H1 (cell line): ENCODE measurements at regions not wholly inside any gene's neighbourhood (a gene's known extent, or its start where the extent isn't known, plus 50 kb on each side); places are given as distances from the start of the nearest gene placed in this dataset.
A peak's percentile ranks its signal among the peaks of the same experiment; 100 is the strongest.

Experiments
- CTCF ChIA-PET: fragments of 300-600 bp; sonication (Branson Sonifier 250); formaldehyde crosslinking; loops from one replicate; lab custom pipeline; 2021; ENCODE audit not compliant: partially characterized antibody; lab: Charles Lee
- POLR2A ChIA-PET: fragments of 300-600 bp; sonication (Branson Sonifier 250); formaldehyde crosslinking; loops from one replicate; lab custom pipeline; 2021; ENCODE audit warnings: inconsistent platforms; ENCODE audit not compliant: partially characterized antibody; lab: Charles Lee
- DNase-seq, 2 experiments: peaks; one replicate each; pipeline versions ENCODE4 v3.0.0 to v3.0.0-alpha.2; 2010 to 2022; ENCODE audit warnings: low spot score in 2 of 2, low read depth in 1 of 2, mixed read lengths in 1 of 2
- FAIRE-seq: peaks from 2 replicates; lab custom pipeline; 2011; peaks lifted over from hg19 to GRCh38; lab: Jason Lieb, UNC
- H2AFZ ChIP-seq: 2 replicates; pipeline ENCODE4 v1.8.1; 2012; ENCODE audit warnings: low read length, inconsistent platforms
- H2AK5ac ChIP-seq: 2 replicates; pipeline ENCODE4 v1.6.1; 2013; ENCODE audit warnings: low read depth, low read length
- H2BK120ac ChIP-seq: replicated peaks from 2 replicates; pipeline ENCODE3; 2013; ENCODE audit warnings: low read depth, low read length, inconsistent platforms
- H2BK12ac ChIP-seq: 2 replicates; pipeline ENCODE4 v1.6.1; 2013; ENCODE audit warnings: low read depth, low read length
- H2BK15ac ChIP-seq: 2 replicates; pipeline ENCODE4 v1.6.1; 2013; ENCODE audit warnings: low read length
- H2BK20ac ChIP-seq: 2 replicates; pipeline ENCODE4 v1.6.1; 2013; ENCODE audit warnings: low read length
- H2BK5ac ChIP-seq: 2 replicates; pipeline ENCODE4 v1.6.1; 2013; ENCODE audit warnings: low read depth, low read length
- H3K14ac ChIP-seq: 2 replicates; pipeline ENCODE4 v1.6.1; 2013; ENCODE audit warnings: inconsistent platforms; ENCODE audit not compliant: insufficient read length
- H3K18ac ChIP-seq: 2 replicates; pipeline ENCODE4 v1.6.1; 2013; ENCODE audit warnings: low read length; ENCODE audit errors: extremely low read depth
- H3K23ac ChIP-seq: 2 replicates; pipeline ENCODE4 v1.6.1; 2013; ENCODE audit warnings: inconsistent platforms; ENCODE audit not compliant: insufficient read length
- H3K23me2 ChIP-seq: 2 replicates; pipeline ENCODE4 v1.6.1; 2013; ENCODE audit warnings: low read depth, low read length
- H3K27ac ChIP-seq: 2 replicates; pipeline ENCODE4 v1.6.1; 2011; ENCODE audit warnings: low read depth, low read length, inconsistent platforms
- H3K27me3 ChIP-seq, 4 experiments: replicated peaks in 1 of 4; 1 replicate in 1 of 4; 2 replicates in 3 of 4; pipeline versions ENCODE4 v1.6.1 to v1.8.1; 2011 to 2013; ENCODE audit warnings: low read length in 3 of 4, mild to moderate bottlenecking in 3 of 4, inconsistent platforms in 2 of 4, mixed read lengths in 2 of 4, moderate library complexity in 1 of 4; ENCODE audit not compliant: control insufficient read depth in 3 of 4, insufficient read depth in 3 of 4; ENCODE audit errors: extremely low read depth in 1 of 4
- H3K36me3 ChIP-seq, 4 experiments: 2 replicates each; pipeline versions ENCODE4 v1.6.1 to v1.8.1; 2011 to 2013; ENCODE audit warnings: mild to moderate bottlenecking in 4 of 4, low read length in 3 of 4, moderate library complexity in 2 of 4, control low read depth in 1 of 4, inconsistent platforms in 1 of 4; ENCODE audit not compliant: insufficient read depth in 4 of 4, control insufficient read depth in 2 of 4
- H3K4ac ChIP-seq: replicated peaks from 2 replicates; pipeline ENCODE3; 2013; ENCODE audit warnings: low read length, low read depth, mixed read lengths, inconsistent platforms; ENCODE audit not compliant: insufficient read length
- H3K4me1 ChIP-seq, 4 experiments: replicated peaks in 1 of 4; 1 replicate in 1 of 4; 2 replicates in 3 of 4; pipeline versions ENCODE4 v1.6.1 to v1.8.1; 2011 to 2013; ENCODE audit warnings: low read length in 3 of 4, inconsistent platforms in 2 of 4, mixed read lengths in 1 of 4; ENCODE audit not compliant: insufficient read depth in 4 of 4, control insufficient read depth in 3 of 4
- H3K4me2 ChIP-seq, 2 experiments: 2 replicates each; pipeline versions ENCODE4 v1.6.1 to v1.8.1; 2011 to 2013; ENCODE audit warnings: low read depth in 2 of 2, low read length in 2 of 2, control low read depth in 1 of 2, inconsistent platforms in 1 of 2, mild to moderate bottlenecking in 1 of 2; ENCODE audit not compliant: insufficient read depth in 1 of 2
- H3K4me3 ChIP-seq, 4 experiments: fragments of 200-600, 300-600 bp in 1 of 4; sonication (generic), shearing (Covaris generic), sonication (Bioruptor Twin) in 1 of 4; 2 replicates each; pipeline versions ENCODE4 v1.5.1 to v1.8.1; 2011 to 2016; ENCODE audit warnings: low read length in 4 of 4, low read depth in 3 of 4, control low read depth in 2 of 4, inconsistent platforms in 2 of 4, mild to moderate bottlenecking in 2 of 4, mixed read lengths in 1 of 4, moderate library complexity in 1 of 4; ENCODE audit not compliant: insufficient read depth in 2 of 4; ENCODE audit errors: extremely low read depth in 1 of 4
- H3K56ac ChIP-seq: replicated peaks from 2 replicates; pipeline ENCODE3; 2013; ENCODE audit warnings: low read depth, mild to moderate bottlenecking, mixed read lengths, low read length, inconsistent platforms; ENCODE audit not compliant: insufficient read length
- H3K79me1 ChIP-seq: 2 replicates; pipeline ENCODE4 v1.6.1; 2013; ENCODE audit warnings: low read depth, low read length, control low read depth
- H3K79me2 ChIP-seq, 2 experiments: 2 replicates each; pipeline versions ENCODE4 v1.6.1 to v1.8.1; 2012 to 2013; ENCODE audit warnings: low read length in 2 of 2, mild to moderate bottlenecking in 2 of 2, inconsistent platforms in 1 of 2; ENCODE audit not compliant: insufficient read depth in 2 of 2, control insufficient read depth in 1 of 2
- H3K9ac ChIP-seq, 4 experiments: replicated peaks in 1 of 4; 1 replicate in 1 of 4; 2 replicates in 3 of 4; pipeline versions ENCODE4 v1.6.1 to v1.8.1; 2011 to 2013; ENCODE audit warnings: low read depth in 3 of 4, low read length in 3 of 4, control low read depth in 2 of 4, mild to moderate bottlenecking in 2 of 4, moderate library complexity in 2 of 4, inconsistent platforms in 1 of 4; ENCODE audit errors: extremely low read depth in 1 of 4
- H3K9me3 ChIP-seq, 2 experiments: 2 replicates each; pipeline versions ENCODE4 v1.6.1 to v1.8.1; 2012 to 2013; ENCODE audit warnings: mild to moderate bottlenecking in 2 of 2, moderate library complexity in 2 of 2, control low read depth in 1 of 2, inconsistent platforms in 1 of 2, low read depth in 1 of 2, low read length in 1 of 2, mixed read lengths in 1 of 2; ENCODE audit not compliant: insufficient read depth in 2 of 2
- H4K20me1 ChIP-seq, 2 experiments: replicated peaks in 1 of 2; 2 replicates each; pipeline versions ENCODE3 to v1.8.1; 2011 to 2013; ENCODE audit warnings: inconsistent platforms in 2 of 2, low read length in 2 of 2, mild to moderate bottlenecking in 1 of 2; ENCODE audit not compliant: insufficient read depth in 2 of 2, control insufficient read depth in 1 of 2
- H4K5ac ChIP-seq: 2 replicates; pipeline ENCODE4 v1.6.1; 2013; ENCODE audit warnings: low read length, low read depth, mixed read lengths, inconsistent platforms; ENCODE audit not compliant: insufficient read length
- H4K8ac ChIP-seq: 2 replicates; pipeline ENCODE4 v1.8.0; 2013; ENCODE audit warnings: mild to moderate bottlenecking, moderate library complexity, low read length, inconsistent platforms; ENCODE audit not compliant: insufficient read depth; ENCODE audit errors: extremely low read depth
- H4K91ac ChIP-seq: replicated peaks from 2 replicates; pipeline ENCODE3; 2013; ENCODE audit warnings: low read length, mixed read lengths, inconsistent platforms; ENCODE audit not compliant: insufficient read length
- ATF3 ChIP-seq: IDR thresholded peaks from 2 replicates; pipeline ENCODE4 v1.6.1; 2011; ENCODE audit warnings: low read depth, mild to moderate bottlenecking, low read length; ENCODE audit not compliant: insufficient read depth
- CHD1 ChIP-seq: IDR thresholded peaks from 2 replicates; pipeline ENCODE4 v1.6.1; 2012; ENCODE audit warnings: low read depth, low read length, improper control_type of control experiment
- CTBP2 ChIP-seq: IDR thresholded peaks from 2 replicates; pipeline ENCODE4 v1.7.0; 2011; ENCODE audit warnings: borderline replicate concordance, mild to moderate bottlenecking, moderate library complexity, mixed read lengths, low read length; ENCODE audit not compliant: insufficient read depth, insufficient read length
- FOSL1 ChIP-seq: IDR thresholded peaks from 2 replicates; pipeline ENCODE4 v1.6.1; 2011; ENCODE audit warnings: mild to moderate bottlenecking, low read depth, low read length, moderate library complexity; ENCODE audit not compliant: insufficient read depth
- GABPA ChIP-seq: IDR thresholded peaks from 2 replicates; pipeline ENCODE4 v1.6.1; 2011; ENCODE audit warnings: mild to moderate bottlenecking, low read length, moderate library complexity, borderline replicate concordance; ENCODE audit not compliant: insufficient read depth
- KDM1A ChIP-seq: fragments of 200-600, 300-600 bp; sonication (generic); IDR thresholded peaks from 2 replicates; pipeline ENCODE4 v1.7.1; 2016; ENCODE audit warnings: mild to moderate bottlenecking, low read length, borderline replicate concordance
- KDM5A ChIP-seq: fragments of 200-600 bp; IDR thresholded peaks from 2 replicates; pipeline ENCODE4 v1.7.1; 2012; ENCODE audit warnings: mild to moderate bottlenecking, low read length, inconsistent platforms, mixed read lengths
- MAX ChIP-seq: IDR thresholded peaks from 2 replicates; pipeline ENCODE4 v1.6.1; 2012; ENCODE audit warnings: inconsistent platforms
- NANOG ChIP-seq: IDR thresholded peaks from 2 replicates; pipeline ENCODE4 v1.6.1; 2011; ENCODE audit warnings: low read length, low read depth, mild to moderate bottlenecking, inconsistent platforms; ENCODE audit not compliant: insufficient read depth, poor library complexity, severe bottlenecking
- POLR2AphosphoS5 ChIP-seq: IDR thresholded peaks from 2 replicates; pipeline ENCODE4 v1.6.1; 2011; ENCODE audit warnings: low read depth, low read length
- SIN3A ChIP-seq, 2 experiments: IDR thresholded peaks in 1 of 2; conservative IDR thresholded peaks in 1 of 2; 2 replicates each; pipeline ENCODE4 v1.6.1; 2011 to 2012; ENCODE audit warnings: low read length in 2 of 2, improper control_type of control experiment in 1 of 2, low read depth in 1 of 2, mild to moderate bottlenecking in 1 of 2
- SIX5 ChIP-seq: IDR thresholded peaks from 2 replicates; pipeline ENCODE4 v1.6.1; 2011; ENCODE audit warnings: mild to moderate bottlenecking, low read depth, low read length
- SP4 ChIP-seq: IDR thresholded peaks from 2 replicates; pipeline ENCODE4 v1.6.1; 2012; ENCODE audit warnings: low read length, inconsistent platforms
- SRF ChIP-seq: IDR thresholded peaks from 2 replicates; pipeline ENCODE4 v1.6.1; 2011; ENCODE audit warnings: mild to moderate bottlenecking, low read depth, low read length, moderate library complexity
- TEAD4 ChIP-seq: IDR thresholded peaks from 2 replicates; pipeline ENCODE4 v1.6.1; 2012; ENCODE audit warnings: low read depth, low read length, inconsistent platforms, mixed read lengths
- WGBS, 2 experiments: shearing (Covaris generic) in 1 of 2; methylation state at CpG; one replicate each; pipeline versions ENCODE4 v1.1.6 to v1.1.7; 2013 to 2015; ENCODE audit warnings: low lambda C conversion rate in 2 of 2, mixed read lengths in 2 of 2, inconsistent platforms in 1 of 2, low coverage in 1 of 2, missing lambda C conversion rate in 1 of 2; ENCODE audit not compliant: insufficient replicate concordance in 2 of 2, insufficient coverage in 1 of 2, insufficient read length in 1 of 2; ENCODE audit errors: extremely low coverage in 1 of 2, missing lambda C conversion rate in 1 of 2; 5-methylcytosine and 5-hydroxymethylcytosine counted together

- no peak overlapping the region for H3K4me3 ChIP-seq
- H2BK12ac ChIP-seq, result no peak overlapping the region
- H2AFZ ChIP-seq, result 0 out of 2 replicates have a peak overlapping the region, but pooled peaks have one; percentile 21
- no peak overlapping the region for H2AK5ac ChIP-seq
- H3K9ac ChIP-seq, result no peak overlapping the region
- no peaks in the 10 kb centered on the region for H3K79me2 ChIP-seq
- no peaks in the 10 kb centered on the region for H3K27me3 ChIP-seq
- no peak overlapping the region for H2BK20ac ChIP-seq
- H2BK15ac ChIP-seq, result no peak overlapping the region
- H3K4me2 ChIP-seq, result no peak overlapping the region
- H3K18ac ChIP-seq, result no peak overlapping the region
- CTCF ChIA-PET, result no interaction called here
- DNase-seq (no peak), FAIRE-seq (no peak)
- no peak overlapping the region for H3K56ac ChIP-seq
- POLR2A ChIA-PET, result no interaction called here
- no peaks in the 10 kb centered on the region for H3K79me1 ChIP-seq
- no peaks in the 10 kb centered on the region for H4K20me1 ChIP-seq
- H2BK5ac ChIP-seq, result no peak overlapping the region
- no peak overlapping the region for H2BK120ac ChIP-seq
- H3K23me2 ChIP-seq, result no peaks in the 10 kb centered on the region
- no peaks in the 10 kb centered on the region for H3K36me3 ChIP-seq
- H3K9me3 ChIP-seq, result no peaks in the 10 kb centered on the region
- H3K4me1 ChIP-seq, result no peaks in the 10 kb centered on the region
- H4K8ac ChIP-seq, result no peak overlapping the region
- WGBS, 2 experiments, result 78% methylated on average over 2 of the region's 2 CpGs; no CpG with 5 or more reads in 1 of the 2 experiments
- no peak overlapping the region for H4K5ac ChIP-seq
- H3K27ac ChIP-seq, result no peak overlapping the region
- H3K4ac ChIP-seq, result no peak overlapping the region
- H3K23ac ChIP-seq, result no peak overlapping the region
- no peak overlapping the region for H4K91ac ChIP-seq
- H3K14ac ChIP-seq, result no peak overlapping the region
- TF ChIP-seq FOSL1 (no peak), NANOG (no peak), KDM5A (no peak), KDM1A (no peak), CTBP2 (no peak), ATF3 (no peak), MAX (no peak), TEAD4 (no peak), SIX5 (no peak), GABPA (no peak), POLR2AphosphoS5 (no peak), CHD1 (no peak), SRF (no peak), SIN3A (conservative IDR thresholded peaks at IDR 0.05 in 1 of 2, IDR thresholded peaks at IDR 0.05 in 1 of 2; ENCODE audit: low read depth in 1 of 2, low read length in 2 of 2) (no peak), SP4 (no peak)
Observed at GRCh38 chr13:83538636-83539035, 343.6 kb downstream of the SLITRK1 start.
